ENCODE measurements at regions not wholly inside any gene's neighbourhood (a gene's known extent, or its start where the extent isn't known, plus 50 kb on each side); places are given as distances from the start of the nearest gene placed in this dataset.

GRCh38 chr3:106282943-106283342, 414.1 kb upstream of the CBLB start:
- TF ChIP-seq CTCF (IDR thresholded peaks at IDR 0.05) (no peak), POLR2A (IDR thresholded peaks at IDR 0.05) (no peak), POLR2AphosphoS5 (IDR thresholded peaks at IDR 0.05) (no peak), EP300 (IDR thresholded peaks at IDR 0.05; ENCODE audit: low read depth) (no peak)

Measured in transverse colon (tissue), 4 donors.